ENCODE measurements at regions not wholly inside any gene's neighbourhood (a gene's known extent, or its start where the extent isn't known, plus 50 kb on each side); places are given as distances from the start of the nearest gene placed in this dataset.

DNA sequence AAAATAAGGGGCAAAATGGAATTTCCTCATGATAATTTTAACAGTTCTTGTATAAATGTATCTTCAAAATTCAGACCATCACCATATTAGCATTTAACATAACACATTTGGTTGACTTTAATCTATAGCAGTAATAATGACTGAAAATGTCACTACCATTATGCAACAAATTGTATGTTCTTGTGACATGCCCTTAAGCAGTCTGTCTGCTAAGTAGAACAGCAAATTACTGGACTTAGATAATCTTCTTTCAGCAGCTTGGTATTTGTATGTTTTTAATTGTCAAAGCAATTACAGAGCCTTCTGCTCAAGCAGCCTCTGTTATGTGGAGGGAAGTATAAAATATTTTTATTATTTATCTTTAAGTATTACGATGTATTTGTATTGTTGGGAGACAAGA lies 214.3 kb upstream of the NXPH2 start:
- no peak for DNase-seq

GRCh38 chr2:138985881-138986280 lies 205.7 kb upstream of the NXPH2 start:
- no peak for DNase-seq

- DNase-seq, result no peak
Measured at GRCh38 chr2:138979131-138979785, 199.1 kb upstream of the NXPH2 start.

- no peak for DNase-seq
Measured at GRCh38 chr2:138974651-138975050, 194.5 kb upstream of the NXPH2 start.

- no peak for DNase-seq
Measured at GRCh38 chr2:138964418-138964817, 184.2 kb upstream of the NXPH2 start.

DNA sequence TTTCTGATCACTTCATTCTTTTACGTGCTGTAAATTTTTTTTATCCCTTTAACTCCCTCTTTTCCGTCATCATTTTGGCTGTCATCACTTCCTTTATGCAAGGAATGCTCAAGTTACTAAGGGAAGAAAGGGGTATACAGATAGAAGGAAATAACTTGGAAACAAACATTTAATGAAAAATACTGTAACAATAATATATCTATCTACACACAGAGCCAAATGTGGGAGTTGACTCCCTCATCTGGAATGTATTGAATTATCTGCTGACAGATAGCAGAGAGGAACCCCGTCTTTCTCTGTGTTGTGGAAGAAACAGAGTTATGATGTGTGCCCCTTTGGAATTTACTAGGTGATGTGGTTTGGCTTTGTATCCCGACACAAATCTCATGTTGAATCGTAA lies 182.5 kb upstream of the NXPH2 start:
- no peak for DNase-seq

GRCh38 chr2:138960191-138960590 lies 180.0 kb upstream of the NXPH2 start:
- no peak for DNase-seq

DNA sequence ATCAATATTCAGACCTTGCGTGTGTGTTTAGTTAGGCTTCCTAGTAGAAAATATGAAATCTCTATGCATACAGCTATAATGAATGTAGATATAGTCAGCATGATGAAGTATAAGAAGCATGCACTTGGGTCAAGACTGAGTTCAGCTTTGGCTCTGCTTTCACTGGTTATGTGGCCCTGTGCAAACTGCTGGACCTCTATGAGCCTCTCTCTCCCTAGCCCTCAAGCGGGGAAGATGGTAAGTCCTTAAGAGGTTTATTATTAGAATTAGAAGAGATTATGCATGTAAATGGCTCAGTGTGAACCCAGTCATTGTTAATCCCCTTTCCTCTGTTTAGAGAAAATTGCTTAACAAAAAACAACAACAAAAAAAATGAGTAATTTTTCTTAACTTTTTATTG lies 178.8 kb upstream of the NXPH2 start:
- no peak for DNase-seq

- DNase-seq, result no peak
Measured at GRCh38 chr2:138956116-138956515, 175.9 kb upstream of the NXPH2 start.

GRCh38 chr2:138950486-138950885 lies 170.3 kb upstream of the NXPH2 start:
- DNase-seq, result no peak

- DNase-seq, result no peak
Measured at GRCh38 chr2:138949517-138949916, 169.3 kb upstream of the NXPH2 start.

GRCh38 chr2:138948070-138948539 lies 167.9 kb upstream of the NXPH2 start:
- DNase-seq, result no peak

GRCh38 chr2:138943470-138943869 lies 163.3 kb upstream of the NXPH2 start:
- no peak for DNase-seq

GRCh38 chr2:138942466-138942865 lies 162.3 kb upstream of the NXPH2 start:
- no peak for DNase-seq

GRCh38 chr2:138931284-138932256 lies 151.4 kb upstream of the NXPH2 start:
- no peak for DNase-seq

DNA sequence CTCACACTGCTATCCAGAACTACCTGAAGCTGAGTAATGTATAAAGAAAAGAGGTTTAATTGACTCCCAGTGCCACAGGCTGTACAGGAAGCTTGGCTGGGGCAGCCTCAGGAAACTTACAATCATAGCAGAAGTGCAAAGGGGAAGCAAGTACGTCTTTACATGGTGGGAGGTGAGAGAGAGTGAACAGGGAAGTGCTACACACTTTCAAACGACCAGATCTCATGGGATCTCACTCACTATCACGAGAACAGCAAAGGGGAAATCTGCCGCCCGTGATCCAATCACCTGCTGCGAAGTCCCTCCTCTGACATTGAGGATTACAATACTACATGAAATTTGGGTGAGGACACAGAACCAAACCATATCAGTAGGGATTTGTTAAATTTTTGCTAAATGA lies 150.4 kb upstream of the NXPH2 start:
- DNase-seq, result no peak

DNA sequence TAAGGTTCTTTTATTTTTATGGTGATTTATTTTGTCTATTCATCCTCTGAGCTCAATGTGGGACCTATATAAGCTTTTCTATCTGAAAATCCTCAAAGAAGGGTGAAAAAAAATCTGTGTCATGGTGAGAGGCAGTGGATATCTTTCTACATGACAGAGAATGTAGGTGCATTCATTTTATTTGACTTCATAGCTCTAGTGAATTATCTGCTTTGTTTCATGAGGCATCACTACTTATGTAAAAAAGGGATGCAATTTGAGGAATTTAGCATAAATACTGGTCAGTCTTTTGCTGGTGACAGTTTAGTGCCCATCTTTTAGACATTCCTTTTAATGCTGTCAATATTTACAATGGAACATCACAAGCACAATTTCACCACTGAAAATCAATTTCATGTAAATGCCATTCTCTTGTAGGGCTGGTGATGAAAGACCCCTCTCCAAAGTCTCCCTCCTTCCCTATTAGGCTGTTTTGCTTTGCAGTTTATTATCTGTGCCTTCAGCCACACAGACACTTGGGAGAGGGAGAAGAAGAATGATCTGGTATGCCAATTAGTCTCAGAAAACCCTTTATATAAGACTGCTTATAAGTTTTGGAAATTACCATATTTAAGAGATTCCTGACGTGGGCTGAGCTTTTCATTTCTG lies 148.3 kb upstream of the NXPH2 start:
- no peak for DNase-seq

DNA sequence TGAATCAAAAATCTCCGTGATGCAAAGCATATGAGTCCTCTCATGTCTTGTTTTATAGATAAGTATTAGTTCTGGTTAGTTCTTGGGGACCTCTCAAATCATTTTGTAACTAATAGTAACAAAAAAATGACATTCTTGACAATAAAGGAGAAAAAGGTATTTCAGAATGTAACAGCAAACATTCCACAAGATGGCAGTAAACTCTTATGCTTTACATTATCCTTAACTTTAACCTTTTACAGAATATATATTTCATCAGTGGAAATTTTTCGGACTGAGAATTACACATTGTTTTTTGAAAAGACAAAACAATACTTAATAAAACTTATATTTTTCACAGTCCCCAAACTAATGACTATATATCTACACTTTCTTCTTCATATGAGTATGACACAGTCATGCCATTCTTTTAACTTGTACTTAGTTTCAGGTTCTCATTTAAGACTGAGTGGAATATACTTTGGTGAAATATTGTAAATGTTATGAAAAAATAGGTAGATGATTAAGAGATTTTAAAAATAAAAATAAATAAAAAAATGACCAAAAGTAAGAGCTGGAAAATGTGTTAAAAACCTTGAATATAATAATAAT lies 142.9 kb upstream of the NXPH2 start:
- no peak for DNase-seq

GRCh38 chr2:138919120-138919747 lies 139.0 kb upstream of the NXPH2 start:
- no peak for DNase-seq

GRCh38 chr2:138910427-138910826 lies 130.2 kb upstream of the NXPH2 start:
- DNase-seq, result no peak

GRCh38 chr2:138906549-138906948 lies 126.4 kb upstream of the NXPH2 start:
- no peak for DNase-seq

DNA sequence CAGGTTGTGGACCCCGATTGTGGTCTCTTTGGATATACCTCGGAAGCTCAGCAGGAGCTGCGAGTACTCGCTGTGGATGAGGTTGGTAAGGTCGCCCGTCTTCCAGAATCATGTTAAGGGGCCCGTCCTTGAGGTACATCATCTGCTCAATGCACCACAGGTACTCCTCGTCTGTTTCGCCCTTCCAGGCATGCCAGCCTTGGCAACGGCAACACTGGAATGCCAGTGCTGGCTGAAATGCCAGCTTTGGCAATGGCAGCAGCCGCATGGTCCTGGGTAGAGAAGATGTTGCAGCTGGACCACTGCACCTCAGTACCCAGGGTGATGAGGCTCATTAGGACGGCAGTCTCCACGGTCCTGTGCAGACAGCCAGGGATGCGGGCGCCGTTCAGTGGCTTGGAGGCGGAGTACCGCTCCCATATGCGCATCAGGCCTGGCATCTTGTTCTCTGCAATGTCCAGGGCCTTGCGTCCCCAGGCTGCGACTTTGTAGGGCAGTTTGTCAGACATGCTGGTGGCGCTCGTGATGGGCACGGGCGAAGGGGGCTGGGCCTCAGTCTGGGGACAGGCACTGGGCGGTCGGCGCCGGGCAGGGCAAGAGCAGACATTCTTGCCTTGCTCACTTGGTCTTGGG lies 122.2 kb upstream of the NXPH2 start:
- DNase-seq, result no peak

Data from CD4-positive, alpha-beta T cell treated with Interleukin-21 for 1 hour (primary cell).